Stomach (tissue), 8 donors: ENCODE measurements at regions not wholly inside any gene's neighbourhood (a gene's known extent, or its start where the extent isn't known, plus 50 kb on each side); places are given as distances from the start of the nearest gene placed in this dataset.

Experiments
- DNase-seq, 2 donors: peaks; one replicate each; pipeline versions ENCODE4 v3.0.0 to v3.0.0-alpha.2; 2013 to 2019
- H3K27ac ChIP-seq, 5 donors: fragments of 200-600 bp in 4 of 5; sonication (generic) in 4 of 5; one replicate each; pipeline ENCODE4 v1.5.1; 2013 to 2019; ENCODE audit warnings: mild to moderate bottlenecking in 1 of 5, moderate library complexity in 1 of 5
- H3K27me3 ChIP-seq, 3 donors: fragments of 200-600 bp; sonication (generic); one replicate each; pipeline ENCODE4 v1.5.1; 2017 to 2019; ENCODE audit warnings: mixed run types in 1 of 3
- H3K36me3 ChIP-seq, 4 donors: fragments of 200-600 bp; sonication (generic); 1 replicate in 3 of 4; 2 replicates in 1 of 4; pipeline ENCODE4 v1.5.1; 2016 to 2019
- H3K4me1 ChIP-seq, 4 donors: fragments of 200-600 bp; sonication (generic); one replicate each; pipeline ENCODE4 v1.5.1; 2016 to 2019
- H3K4me3 ChIP-seq, 4 donors: fragments of 200-600 bp; sonication (generic) in 3 of 4; one replicate each; pipeline ENCODE4 v1.5.1; 2016 to 2019; ENCODE audit warnings: mild to moderate bottlenecking in 1 of 4
- H3K9me3 ChIP-seq, 4 donors: fragments of 200-600 bp; sonication (generic); one replicate each; pipeline ENCODE4 v1.5.1; 2016 to 2019
- CTCF ChIP-seq, 7 experiments: fragments of 450-650 bp in 4 of 7; fragments of 200-600 bp in 3 of 7; sonication (generic) in 3 of 7; IDR thresholded peaks; one replicate each; pipeline ENCODE4 v1.5.1; 2016 to 2019; ENCODE audit warnings: antibody characterized with exemption in 7 of 7, control low read depth in 2 of 7, mild to moderate bottlenecking in 1 of 7
- EP300 ChIP-seq: sonication (generic); formaldehyde crosslinking; IDR thresholded peaks from one replicate; pipeline ENCODE4 v1.6.1; 2017; ENCODE audit warnings: antibody characterized with exemption
- POLR2A ChIP-seq, 4 donors: fragments of 450-650 bp; IDR thresholded peaks; one replicate each; pipeline ENCODE4 v1.6.1; 2016; ENCODE audit warnings: antibody characterized with exemption in 4 of 4, control low read depth in 2 of 4, mild to moderate bottlenecking in 1 of 4, moderate library complexity in 1 of 4
- POLR2AphosphoS5 ChIP-seq, 3 donors: sonication (generic); formaldehyde crosslinking; IDR thresholded peaks; one replicate each; pipeline ENCODE4 v1.6.1; 2016; ENCODE audit warnings: antibody characterized with exemption in 3 of 3
- WGBS, 5 donors: extraction: QIAGEN DNeasy Blood & Tissue Kit in 3 of 5; methylation state at CpG; one replicate each; pipeline versions ENCODE4 v1.1.5 to v1.1.7; 2013 to 2018; 5-methylcytosine and 5-hydroxymethylcytosine counted together
- intact Hi-C: fragments of 100-400 bp; cut with DNase I; formaldehyde crosslinking; loops from one replicate; pipeline ENCODE4 v1.15.1; 2023; ENCODE audit warnings: low total_unique reads
- donor health status: healthy with polysubstance abuse.
- donor health status: Bipolar disorder and iron deficiency.
- donor health status: healthy.

- Histone ChIP-seq H3K9me3 (peaks cover 0 to 12% (median 1%) of the 10 kb centered on the region in 4 donors), H3K27me3 (no peaks in the 10 kb centered on the region), H3K27ac (no peak overlapping the region), H3K36me3 (no peaks in the 10 kb centered on the region), H3K4me3 (no peak overlapping the region), H3K4me1 (no peaks in the 10 kb centered on the region)
- WGBS, 5 donors = 79 to 94% (median 90%) methylated on average over 3 of the region's 3 CpGs
- TF ChIP-seq EP300 (no peak), CTCF (IDR thresholded peaks at IDR 0.05) (no peak), POLR2A (IDR thresholded peaks at IDR 0.05) (no peak), POLR2AphosphoS5 (IDR thresholded peaks at IDR 0.05) (no peak)
- intact Hi-C loops = no loop called here
- DNase-seq = no peak
These were observed 248.1 kb downstream of the CDK5RAP2 start for GRCh38 chr9:120331913-120332312.

GRCh38 chr9:120330031-120330430 lies 249.9 kb downstream of the CDK5RAP2 start:
- Histone ChIP-seq H3K27me3 (no peaks in the 10 kb centered on the region), H3K4me3 (no peak overlapping the region), H3K36me3 (no peaks in the 10 kb centered on the region), H3K4me1 (no peaks in the 10 kb centered on the region), H3K9me3 (peaks cover 0 to 12% (median 1%) of the 10 kb centered on the region in 4 donors), H3K27ac (no peak overlapping the region)
- intact Hi-C loops = no loop called here
- WGBS, 5 donors = 90 to 97% (median 95%) methylated on average over 2 of the region's 2 CpGs
- TF ChIP-seq POLR2AphosphoS5 (IDR thresholded peaks at IDR 0.05) = no peak
- no peak for TF ChIP-seq EP300
- no peak for TF ChIP-seq POLR2A (IDR thresholded peaks at IDR 0.05)
- no peak for TF ChIP-seq CTCF (IDR thresholded peaks at IDR 0.05)
- DNase-seq = no peak

GRCh38 chr9:120327322-120327721 lies 252.6 kb downstream of the CDK5RAP2 start:
- H3K4me1 ChIP-seq = no peaks in the 10 kb centered on the region
- peaks cover 0 to 12% (median 1%) of the 10 kb centered on the region in 4 donors for H3K9me3 ChIP-seq
- H3K27ac ChIP-seq = no peak overlapping the region
- 89 to 98% (median 92%) methylated on average over 3 of the region's 3 CpGs for WGBS, 5 donors
- no peak for DNase-seq
- H3K36me3 ChIP-seq = no peaks in the 10 kb centered on the region
- H3K4me3 ChIP-seq = no peak overlapping the region
- no peak for TF ChIP-seq EP300
- no peak for TF ChIP-seq POLR2AphosphoS5 (IDR thresholded peaks at IDR 0.05)
- no peak for TF ChIP-seq CTCF (IDR thresholded peaks at IDR 0.05)
- TF ChIP-seq POLR2A (IDR thresholded peaks at IDR 0.05) = no peak
- no peaks in the 10 kb centered on the region for H3K27me3 ChIP-seq
- intact Hi-C loops = no loop called here

GRCh38 chr9:120326049-120326693 lies 253.8 kb downstream of the CDK5RAP2 start:
- DNase-seq = no peak
- no peaks in the 10 kb centered on the region for H3K4me1 ChIP-seq
- no peak overlapping the region for H3K27ac ChIP-seq
- no peaks in the 10 kb centered on the region for H3K36me3 ChIP-seq
- H3K27me3 ChIP-seq = no peaks in the 10 kb centered on the region
- H3K9me3 ChIP-seq = peaks cover 0 to 12% (median 1%) of the 10 kb centered on the region in 4 donors
- H3K4me3 ChIP-seq = no peak overlapping the region
- WGBS, 5 donors = 67 to 76% (median 72%) methylated on average over 4 of the region's 4 CpGs
- intact Hi-C loops = no loop called here
- TF ChIP-seq EP300 (no peak), POLR2AphosphoS5 (IDR thresholded peaks at IDR 0.05) (no peak), POLR2A (IDR thresholded peaks at IDR 0.05) (no peak), CTCF (IDR thresholded peaks at IDR 0.05) (no peak)
